NOMO-1 treated with DMSO at 0.1 percent for 48 hours (cell line): ENCODE measurements at regions not wholly inside any gene's neighbourhood (a gene's known extent, or its start where the extent isn't known, plus 50 kb on each side); places are given as distances from the start of the nearest gene placed in this dataset.

Experiments used
- DNase-seq: peaks from one replicate; lab custom pipeline; 2025; ENCODE audit not compliant: unreplicated experiment; lab: John Stamatoyannopoulos, UW

- DNase-seq, result no peak
Observed at GRCh38 chr7:68442931-68443631, 1155.2 kb upstream of the AUTS2 start.

- DNase-seq, result no peak
Observed at GRCh38 chr7:68444042-68444441, 1154.2 kb upstream of the AUTS2 start.

GRCh38 chr7:68444956-68445355 is 1153.3 kb upstream of the AUTS2 start:
- no peak for DNase-seq

GRCh38 chr7:68446183-68446582 is 1152.1 kb upstream of the AUTS2 start:
- no peak for DNase-seq

- DNase-seq, result no peak
Observed at GRCh38 chr7:68449099-68449498, 1149.2 kb upstream of the AUTS2 start.

GRCh38 chr7:68449816-68450215 is 1148.5 kb upstream of the AUTS2 start:
- DNase-seq, result no peak

- DNase-seq, result no peak
Observed at GRCh38 chr7:68454931-68455330, 1143.3 kb upstream of the AUTS2 start.

GRCh38 chr7:68456469-68456868 is 1141.8 kb upstream of the AUTS2 start:
- no peak for DNase-seq

- DNase-seq, result no peak
Observed at GRCh38 chr7:68457481-68457880, 1140.8 kb upstream of the AUTS2 start.

- DNase-seq, result no peak
Observed at GRCh38 chr7:68458010-68458908, 1140.0 kb upstream of the AUTS2 start.

- no peak for DNase-seq
Observed at GRCh38 chr7:68461430-68461829, 1136.8 kb upstream of the AUTS2 start.

GRCh38 chr7:68470836-68471435 is 1127.3 kb upstream of the AUTS2 start:
- DNase-seq, result no peak

- DNase-seq, result no peak
Observed at GRCh38 chr7:68472688-68473087, 1125.6 kb upstream of the AUTS2 start.

- DNase-seq, result no peak
Observed at GRCh38 chr7:68474661-68475216, 1123.5 kb upstream of the AUTS2 start.

- DNase-seq, result no peak
Observed at GRCh38 chr7:68476966-68477365, 1121.3 kb upstream of the AUTS2 start.

GRCh38 chr7:68478326-68478725 is 1119.9 kb upstream of the AUTS2 start:
- no peak for DNase-seq

- DNase-seq, result no peak
Observed at GRCh38 chr7:68482800-68483199, 1115.5 kb upstream of the AUTS2 start.

GRCh38 chr7:68484731-68485130 is 1113.5 kb upstream of the AUTS2 start:
- no peak for DNase-seq

- DNase-seq, result no peak
Observed at GRCh38 chr7:68485253-68485917, 1112.9 kb upstream of the AUTS2 start.

GRCh38 chr7:68488341-68489060 is 1109.8 kb upstream of the AUTS2 start:
- no peak for DNase-seq
